Vagina (tissue), 2 donors: ENCODE measurements at regions not wholly inside any gene's neighbourhood (a gene's known extent, or its start where the extent isn't known, plus 50 kb on each side); places are given as distances from the start of the nearest gene placed in this dataset.

Experiments used
- POLR2AphosphoS5 ChIP-seq, 2 donors: sonication (generic); formaldehyde crosslinking; IDR thresholded peaks; one replicate each; pipeline ENCODE4 v1.9.0; 2017; ENCODE audit warnings: antibody characterized with exemption in 2 of 2, mild to moderate bottlenecking in 2 of 2, low read depth in 1 of 2; ENCODE audit not compliant: insufficient read depth in 1 of 2
- TF ChIP-seq, protein P1 (sequence below), 3 experiments: fragments of 450-650 bp in 2 of 3; fragments of 200-600 bp in 1 of 3; sonication (generic) in 1 of 3; IDR thresholded peaks; one replicate each; pipeline ENCODE4 v1.5.1; 2017 to 2019; ENCODE audit warnings: antibody characterized with exemption in 3 of 3, mild to moderate bottlenecking in 2 of 3, moderate library complexity in 2 of 3

DNA sequence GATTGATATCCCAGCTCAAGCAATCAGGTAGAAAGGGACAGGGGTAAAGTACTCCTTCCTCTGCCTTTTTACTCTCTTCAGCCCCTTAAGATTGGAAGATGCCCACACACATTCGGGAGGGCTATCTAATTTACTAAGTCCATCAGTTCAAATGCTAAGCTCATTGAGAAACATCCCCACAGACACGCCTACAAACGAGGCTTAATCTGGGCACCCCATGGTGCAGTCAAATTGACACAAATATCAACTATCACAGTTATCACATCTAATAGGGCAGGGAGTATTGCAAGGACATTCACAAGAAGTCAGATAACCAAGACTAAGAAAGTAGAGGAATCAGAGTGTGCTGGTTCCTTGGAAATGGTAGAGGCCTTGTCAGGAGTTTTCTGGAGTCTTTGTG, 437.8 kb upstream of the AZI2 start:
- no peak for TF ChIP-seq POLR2AphosphoS5 (IDR thresholded peaks at IDR 0.05; ENCODE audit: insufficient read depth in 1 of 2, low read depth in 1 of 2)
- TF ChIP-seq, protein P1, sequence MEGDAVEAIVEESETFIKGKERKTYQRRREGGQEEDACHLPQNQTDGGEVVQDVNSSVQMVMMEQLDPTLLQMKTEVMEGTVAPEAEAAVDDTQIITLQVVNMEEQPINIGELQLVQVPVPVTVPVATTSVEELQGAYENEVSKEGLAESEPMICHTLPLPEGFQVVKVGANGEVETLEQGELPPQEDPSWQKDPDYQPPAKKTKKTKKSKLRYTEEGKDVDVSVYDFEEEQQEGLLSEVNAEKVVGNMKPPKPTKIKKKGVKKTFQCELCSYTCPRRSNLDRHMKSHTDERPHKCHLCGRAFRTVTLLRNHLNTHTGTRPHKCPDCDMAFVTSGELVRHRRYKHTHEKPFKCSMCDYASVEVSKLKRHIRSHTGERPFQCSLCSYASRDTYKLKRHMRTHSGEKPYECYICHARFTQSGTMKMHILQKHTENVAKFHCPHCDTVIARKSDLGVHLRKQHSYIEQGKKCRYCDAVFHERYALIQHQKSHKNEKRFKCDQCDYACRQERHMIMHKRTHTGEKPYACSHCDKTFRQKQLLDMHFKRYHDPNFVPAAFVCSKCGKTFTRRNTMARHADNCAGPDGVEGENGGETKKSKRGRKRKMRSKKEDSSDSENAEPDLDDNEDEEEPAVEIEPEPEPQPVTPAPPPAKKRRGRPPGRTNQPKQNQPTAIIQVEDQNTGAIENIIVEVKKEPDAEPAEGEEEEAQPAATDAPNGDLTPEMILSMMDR (IDR thresholded peaks at IDR 0.05) = no peak
